Uterus (tissue), 2 donors: ENCODE measurements at regions not wholly inside any gene's neighbourhood (a gene's known extent, or its start where the extent isn't known, plus 50 kb on each side); places are given as distances from the start of the nearest gene placed in this dataset.

Experiments used
- CTCF ChIP-seq, 4 experiments: fragments of 200-600 bp in 2 of 4; fragments of 450-650 bp in 2 of 4; sonication (generic) in 2 of 4; IDR thresholded peaks; one replicate each; pipeline ENCODE4 v1.5.1; 2016 to 2019; ENCODE audit warnings: antibody characterized with exemption in 4 of 4, mild to moderate bottlenecking in 2 of 4, moderate library complexity in 1 of 4
- POLR2A ChIP-seq, 2 donors: fragments of 450-650 bp; IDR thresholded peaks; one replicate each; pipeline ENCODE4 v1.6.1; 2016; ENCODE audit warnings: antibody characterized with exemption in 2 of 2, mild to moderate bottlenecking in 1 of 2, moderate library complexity in 1 of 2

DNA sequence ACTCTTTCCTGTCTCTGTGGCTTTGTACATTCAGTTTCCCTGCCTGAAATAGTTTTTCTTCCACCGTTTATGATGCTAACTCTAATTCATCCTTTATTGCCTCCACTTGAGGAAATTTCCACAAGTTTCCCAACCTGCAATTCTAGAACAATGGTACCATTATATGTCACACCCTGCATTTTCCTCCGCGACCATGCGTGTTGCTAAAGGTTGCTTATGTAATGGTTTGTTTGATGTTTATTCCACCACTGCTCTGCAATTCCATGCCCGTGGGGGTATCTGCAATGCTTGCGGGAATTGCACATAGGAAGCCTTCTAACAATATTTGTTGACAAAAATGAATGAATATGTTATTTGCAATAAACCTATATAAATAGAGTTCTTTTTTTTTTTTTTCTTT, 69.5 kb upstream of the ST8SIA6 start:
- TF ChIP-seq CTCF (IDR thresholded peaks at IDR 0.05): no peak
- TF ChIP-seq POLR2A (IDR thresholded peaks at IDR 0.05): no peak
